Fibroblast of skin of abdomen (primary cell): ENCODE measurements at regions not wholly inside any gene's neighbourhood (a gene's known extent, or its start where the extent isn't known, plus 50 kb on each side); places are given as distances from the start of the nearest gene placed in this dataset.
"Not testable (repeated sequence)": the region's sequence is repeated elsewhere in the genome, so short reads cannot be mapped to it uniquely, and the experiment has no call there.

Experiments
- DNase-seq: peaks from one replicate; pipeline ENCODE4 v3.0.0-alpha.2; 2013

DNA sequence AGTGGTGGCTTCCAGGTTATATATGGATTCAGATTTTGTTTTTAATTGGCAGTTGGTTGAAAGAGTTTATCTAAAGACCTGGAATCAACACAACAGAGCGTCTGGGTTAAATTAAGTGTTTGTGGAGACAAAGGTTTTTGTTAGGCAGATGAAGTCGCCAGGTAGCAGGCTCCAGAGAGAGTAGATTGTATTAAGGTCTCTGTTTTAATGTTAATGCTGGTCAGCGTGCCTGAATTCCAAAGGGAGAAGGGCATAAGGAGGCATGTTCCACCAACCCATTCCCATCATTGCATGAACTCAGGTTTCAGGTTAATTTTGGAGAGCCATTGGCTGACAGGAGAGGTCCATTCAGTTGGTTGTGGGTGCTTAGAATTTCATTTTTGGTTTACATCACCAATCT is 744.1 kb upstream of the GJE1 start:
- DNase-seq: no peak

DNA sequence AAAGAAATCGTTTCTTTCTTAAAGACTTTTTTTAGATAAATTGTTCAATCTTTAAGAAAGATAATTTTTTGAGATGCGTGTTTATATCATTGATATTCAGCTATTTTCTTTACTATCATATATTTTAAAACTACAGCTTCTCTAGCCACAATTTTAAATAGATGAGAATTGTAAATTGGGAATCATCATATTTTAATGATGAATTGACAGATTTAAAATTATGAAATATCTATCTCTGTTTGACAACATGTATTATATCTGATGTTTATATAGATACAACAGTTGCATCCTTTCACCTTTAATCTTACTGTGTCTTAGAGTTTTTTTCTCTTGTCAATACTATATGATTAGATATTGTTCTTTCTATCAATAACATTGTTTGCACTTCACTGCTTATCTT is 762.3 kb upstream of the GJE1 start:
- no peak for DNase-seq

DNA sequence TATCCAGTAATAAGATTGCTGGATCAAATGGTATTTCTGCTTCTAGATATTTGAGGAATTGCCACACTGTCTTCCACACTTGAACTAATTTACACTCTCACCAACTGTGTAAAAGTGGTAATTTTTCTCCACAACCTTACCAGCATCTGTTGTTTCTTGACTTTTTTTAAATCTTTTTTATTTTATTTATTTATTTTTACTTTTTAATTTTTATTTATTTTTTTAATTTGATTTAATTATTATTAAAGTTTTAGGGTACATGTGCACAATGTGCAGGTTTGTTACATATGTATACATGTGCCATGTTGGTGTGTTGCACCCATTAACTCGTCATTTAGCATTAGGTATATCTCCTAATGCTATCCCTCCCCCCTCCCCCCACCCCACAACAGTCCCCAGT is 765.9 kb upstream of the GJE1 start:
- DNase-seq: not testable (repeated sequence)

DNA sequence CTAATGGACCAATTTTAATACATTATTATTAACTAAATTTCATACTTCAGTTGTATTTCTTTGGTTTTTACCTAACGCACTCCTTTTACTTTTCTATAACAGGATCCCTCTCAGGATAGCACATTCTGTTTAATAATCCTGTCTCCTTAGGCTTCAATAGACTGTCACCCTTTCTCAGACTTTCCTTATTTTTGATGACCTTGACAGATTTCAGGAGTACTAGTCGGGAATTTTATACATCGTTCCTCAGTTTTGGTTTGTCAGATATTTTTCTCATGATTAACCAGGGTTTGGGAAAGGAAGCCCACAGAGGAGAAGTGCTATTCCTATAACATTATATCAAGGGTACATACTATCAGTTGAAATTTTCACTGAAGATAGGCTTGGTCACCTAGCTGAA is 768.0 kb upstream of the GJE1 start:
- no peak for DNase-seq

DNA sequence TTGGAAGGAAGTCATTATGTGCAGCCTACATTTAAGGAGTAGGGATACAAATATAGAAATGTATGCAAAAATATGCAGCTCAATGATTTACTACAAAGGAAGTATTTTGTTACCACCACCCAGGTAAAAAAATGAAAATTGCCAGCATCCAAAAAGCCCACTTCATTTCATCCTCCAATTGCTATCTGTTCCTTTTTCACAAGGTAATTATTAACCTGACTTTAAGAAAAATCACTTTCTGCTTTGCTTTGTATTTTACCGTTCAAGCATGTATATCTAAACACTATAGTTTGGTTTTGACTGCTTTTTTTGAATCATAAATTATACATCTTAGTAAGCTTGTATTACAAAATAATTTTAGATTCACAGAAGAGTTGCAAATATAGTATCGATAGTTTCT is 768.5 kb upstream of the GJE1 start:
- DNase-seq: no peak

DNA sequence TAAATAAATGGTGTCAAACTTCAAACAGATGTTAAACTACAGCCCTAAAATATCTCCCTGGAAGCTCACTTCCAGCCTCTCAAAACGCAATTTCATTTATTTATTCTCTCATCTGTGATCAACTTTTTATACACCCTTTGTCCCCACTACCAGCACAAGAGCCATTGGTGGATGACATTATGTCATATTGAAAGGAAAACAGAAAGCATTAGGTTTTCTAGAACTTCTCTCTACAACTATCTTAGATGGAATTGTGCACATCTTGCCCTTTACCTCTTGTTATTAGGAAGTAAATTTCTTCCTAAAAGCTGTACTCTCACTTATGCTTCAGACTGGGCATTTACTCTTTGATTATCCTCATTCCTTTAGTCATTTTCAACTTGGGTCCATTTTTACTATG is 771.2 kb upstream of the GJE1 start:
- DNase-seq: no peak

DNA sequence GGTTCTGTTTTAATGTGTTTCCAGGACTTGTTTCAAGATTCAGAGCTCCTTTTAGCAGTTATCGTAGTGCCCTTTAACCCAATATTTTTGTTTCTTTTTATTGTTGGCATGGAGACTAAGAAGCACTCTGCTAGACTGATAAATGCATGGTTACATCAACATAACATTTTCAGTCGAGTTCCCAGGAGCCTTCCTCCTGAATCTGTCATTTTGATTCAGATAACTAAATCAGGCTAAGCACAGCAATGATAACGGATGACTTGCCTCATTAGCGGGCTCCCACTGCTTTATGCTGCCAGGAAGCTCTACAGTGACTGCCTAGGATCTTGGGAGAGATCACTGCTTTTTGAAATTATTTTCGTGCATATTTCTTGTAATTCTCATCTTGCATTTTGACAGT is 772.8 kb upstream of the GJE1 start:
- peak; percentile 3 for DNase-seq

DNA sequence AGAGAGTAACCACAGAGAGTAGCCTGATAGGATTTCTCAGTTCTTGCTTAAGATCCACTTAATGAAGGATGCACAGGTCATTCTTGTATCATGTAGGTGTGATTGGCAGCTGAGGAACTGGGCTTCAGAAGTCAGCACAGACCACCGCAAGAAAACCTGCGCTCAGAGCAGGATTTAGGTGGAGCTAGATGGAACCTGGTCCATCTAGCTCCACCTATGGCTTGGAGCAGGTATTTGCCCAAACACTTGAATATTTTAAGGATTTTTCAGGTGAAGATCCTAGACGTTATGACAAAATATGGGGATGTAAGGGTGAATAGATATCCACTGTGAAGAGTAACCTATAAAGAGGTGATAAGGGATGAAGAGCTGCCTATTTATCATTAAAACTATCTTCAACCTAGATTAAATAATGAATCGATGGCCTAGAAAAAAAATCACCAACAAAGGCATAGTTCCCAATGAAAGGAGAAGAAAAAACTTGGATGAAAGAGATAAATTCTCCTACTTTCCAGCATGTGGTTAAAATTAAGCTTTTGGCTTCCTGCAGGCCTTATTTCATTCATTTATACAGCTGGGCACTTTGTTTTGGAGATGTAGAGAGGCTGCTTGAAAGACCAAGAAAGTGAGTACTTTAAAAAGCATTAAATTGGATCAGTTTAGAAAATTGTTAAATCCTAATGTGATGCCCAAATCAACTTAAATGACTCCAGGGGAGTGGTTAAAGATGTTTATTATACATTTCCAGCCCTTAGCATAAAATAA is 778.4 kb upstream of the GJE1 start:
- no peak for DNase-seq

DNA sequence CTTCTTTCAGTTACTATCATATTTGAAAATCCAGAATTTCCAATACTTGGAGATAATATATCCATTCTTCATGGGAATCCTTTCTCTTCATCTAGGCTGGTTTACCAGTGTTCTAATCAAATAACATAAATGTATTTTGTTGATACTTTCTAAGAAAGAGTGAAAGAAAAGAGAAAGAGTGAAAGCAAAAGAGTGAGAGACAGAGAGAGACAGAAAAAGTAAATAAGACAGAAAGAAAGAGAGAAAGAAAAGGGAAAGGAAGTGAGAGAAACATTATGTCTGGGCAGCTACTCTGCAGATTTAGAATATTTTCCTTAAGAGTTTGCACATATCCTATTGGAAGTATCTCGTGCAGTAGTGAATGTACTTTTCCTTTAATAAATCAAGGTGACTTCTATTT is 781.0 kb upstream of the GJE1 start:
- DNase-seq: no peak

DNA sequence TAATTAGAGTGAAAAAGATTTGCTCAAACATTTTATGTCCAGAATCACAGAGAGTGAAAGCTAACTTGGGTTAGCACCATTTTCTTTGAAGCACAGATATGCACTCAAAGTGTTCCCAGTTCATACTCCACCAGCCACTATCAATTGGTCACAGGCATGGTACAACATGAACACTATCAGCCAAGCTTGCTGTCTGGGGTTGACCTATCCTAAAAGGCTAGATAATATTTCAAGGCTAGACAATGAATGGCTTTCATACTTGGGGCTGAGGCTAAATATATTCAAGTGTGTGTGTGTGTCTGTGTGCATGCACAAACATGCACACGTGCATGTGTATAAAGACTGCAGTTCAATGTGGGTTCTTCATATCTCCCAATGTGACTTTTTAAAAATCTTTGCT is 783.0 kb upstream of the GJE1 start:
- no peak for DNase-seq

DNA sequence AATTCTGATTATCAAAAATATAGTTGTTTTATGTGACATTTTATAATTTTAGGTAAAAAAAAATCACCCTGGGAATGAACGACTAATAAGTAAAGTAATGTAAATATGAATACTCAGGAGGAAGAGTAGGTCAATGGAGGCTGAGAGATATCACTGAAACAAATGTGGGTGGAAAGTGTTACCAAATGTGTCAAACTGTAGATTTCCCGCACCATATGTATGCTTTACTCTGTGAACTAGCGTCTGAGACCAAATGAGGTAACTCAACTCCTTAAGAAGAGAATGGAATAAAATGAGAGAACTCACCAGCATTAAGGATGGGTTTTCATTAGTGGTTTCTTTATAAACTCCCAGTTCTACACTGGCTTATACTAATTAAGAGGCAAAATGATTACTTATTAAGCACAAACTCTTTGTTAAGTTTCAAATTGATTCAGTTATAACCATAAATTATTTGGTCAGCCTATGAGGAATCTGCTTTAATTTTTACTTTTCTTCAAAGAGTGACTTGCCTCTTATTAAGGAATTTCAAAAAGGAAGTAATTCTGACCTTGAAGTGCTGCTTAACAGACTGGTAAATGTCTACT is 784.7 kb upstream of the GJE1 start:
- DNase-seq: no peak

DNA sequence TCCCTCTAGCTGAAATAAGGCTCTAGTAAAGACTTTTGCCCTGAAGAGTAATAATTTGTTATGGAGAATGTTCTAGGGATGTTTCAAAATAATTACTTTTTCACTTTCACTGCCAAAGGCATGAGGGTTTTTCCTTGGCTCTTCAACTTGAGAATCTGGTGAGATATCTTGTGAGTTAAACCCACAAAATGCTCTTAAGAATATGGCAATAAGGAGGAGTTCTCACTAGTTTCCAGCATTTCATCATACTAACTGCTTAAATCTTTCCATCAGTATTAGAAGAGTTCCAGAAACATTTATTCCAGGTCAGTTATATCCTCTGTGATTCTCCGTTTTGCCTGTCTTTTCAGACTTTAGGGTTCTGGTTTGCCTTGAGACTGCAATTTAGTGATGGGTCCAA is 785.6 kb upstream of the GJE1 start:
- no peak for DNase-seq

DNA sequence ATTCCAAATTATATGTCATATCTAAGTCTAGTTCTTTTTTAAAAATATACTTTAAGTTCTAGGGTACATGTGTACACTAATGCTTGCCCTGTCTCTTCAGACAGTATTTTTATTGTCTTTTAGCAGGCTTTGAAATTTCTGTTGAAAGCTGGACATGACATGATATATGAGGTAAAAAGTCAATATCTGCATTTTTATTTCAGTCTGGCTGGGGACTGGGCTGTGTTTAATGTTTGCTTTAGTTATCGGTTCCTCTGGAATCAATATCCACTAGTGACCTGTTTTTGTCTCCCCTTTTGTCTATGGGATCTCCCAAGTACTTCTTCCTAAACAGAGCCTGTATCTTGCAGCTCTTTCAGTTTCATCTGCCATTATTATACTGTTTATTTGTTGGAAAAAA is 786.2 kb upstream of the GJE1 start:
- no peak for DNase-seq

DNA sequence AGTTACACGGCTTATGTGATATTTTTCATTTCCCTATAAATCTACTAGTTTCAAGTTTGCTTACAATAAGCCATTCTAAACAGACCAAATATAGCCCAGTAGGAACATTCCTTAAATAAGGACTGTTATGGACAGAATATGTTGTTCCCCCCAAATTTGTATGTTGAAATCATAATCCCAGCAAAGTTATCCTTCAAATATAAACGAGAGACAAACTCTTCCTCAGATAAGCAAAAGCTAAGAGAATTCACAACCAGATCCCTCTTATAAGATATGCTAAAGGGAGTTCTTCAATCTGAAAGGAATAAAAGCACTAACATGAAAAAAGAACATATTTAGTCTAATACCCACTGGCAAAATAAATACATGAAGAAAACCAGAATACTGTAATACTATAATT is 795.5 kb upstream of the GJE1 start:
- DNase-seq: no peak

DNA sequence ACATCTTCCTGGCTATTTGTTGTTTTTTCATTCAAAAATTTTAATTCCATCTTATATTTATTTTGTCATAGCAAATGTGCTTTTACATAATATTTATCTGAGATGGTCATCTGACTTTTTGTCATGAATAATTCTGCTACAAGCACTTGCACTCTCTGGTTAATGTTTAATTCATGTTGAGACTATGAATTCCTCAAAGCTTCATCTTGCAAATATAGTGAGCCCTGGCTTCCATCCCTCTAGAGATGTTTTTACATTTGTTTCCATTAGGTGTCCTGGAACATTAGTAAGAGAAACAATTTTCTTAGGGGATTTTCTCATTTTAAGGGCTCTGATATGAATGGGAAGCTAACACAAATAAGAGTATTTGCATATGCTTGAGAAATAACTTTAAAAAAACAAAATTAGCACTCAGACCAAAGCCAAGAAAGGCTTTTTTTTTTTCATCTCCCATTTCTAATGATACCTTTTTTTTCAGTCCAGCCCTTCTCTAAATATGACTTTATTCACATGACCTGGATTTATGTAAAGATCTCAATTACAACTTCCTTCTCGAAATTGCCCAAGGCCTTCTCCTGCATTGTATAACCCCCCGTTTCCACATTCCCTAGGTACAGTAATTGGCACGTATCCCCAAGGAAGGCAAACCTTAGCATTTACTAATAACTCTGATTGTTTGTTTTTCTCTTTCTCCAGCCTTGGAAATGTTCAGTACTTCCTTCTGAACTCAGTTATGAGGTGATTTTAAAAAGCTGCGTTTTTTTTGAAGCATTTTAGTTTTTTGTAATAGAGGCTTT is 797.0 kb upstream of the GJE1 start:
- no peak for DNase-seq

DNA sequence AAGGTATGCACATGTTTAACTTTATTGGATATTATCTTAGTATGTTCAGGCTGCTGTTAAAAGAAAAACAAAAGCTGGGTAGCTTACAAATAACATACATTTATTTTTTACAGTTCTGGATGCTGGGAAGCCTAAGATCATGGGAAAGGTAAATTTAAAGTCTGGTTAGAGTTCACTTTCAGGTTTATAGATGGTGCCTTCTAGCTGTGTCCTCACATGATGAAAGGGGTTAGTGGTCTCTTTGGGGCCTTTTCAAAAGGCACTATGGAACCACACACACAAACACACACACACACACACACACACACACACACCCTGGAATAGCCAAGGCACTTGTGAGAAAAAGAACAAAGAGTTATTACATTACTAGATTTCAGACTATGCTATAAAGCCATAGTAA is 805.8 kb upstream of the GJE1 start:
- DNase-seq: no peak

DNA sequence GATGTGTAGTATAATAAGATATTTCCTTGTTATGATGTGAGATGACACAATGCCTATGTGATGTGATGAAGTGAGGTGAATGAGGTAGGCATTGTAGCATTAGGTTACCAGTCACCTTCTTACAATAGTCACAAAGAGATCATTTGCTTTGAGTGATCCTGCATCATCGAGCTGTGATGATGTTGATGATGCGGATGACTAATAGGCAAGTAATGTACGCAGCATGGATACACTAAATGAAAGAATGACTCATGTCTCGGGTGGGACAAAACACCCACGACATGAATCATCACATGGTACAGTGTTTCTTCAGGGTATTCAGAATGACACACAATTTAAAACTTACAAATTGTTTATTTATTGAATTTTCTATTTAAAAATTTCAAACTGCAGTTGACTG is 806.3 kb upstream of the GJE1 start:
- DNase-seq: peak; percentile 98

DNA sequence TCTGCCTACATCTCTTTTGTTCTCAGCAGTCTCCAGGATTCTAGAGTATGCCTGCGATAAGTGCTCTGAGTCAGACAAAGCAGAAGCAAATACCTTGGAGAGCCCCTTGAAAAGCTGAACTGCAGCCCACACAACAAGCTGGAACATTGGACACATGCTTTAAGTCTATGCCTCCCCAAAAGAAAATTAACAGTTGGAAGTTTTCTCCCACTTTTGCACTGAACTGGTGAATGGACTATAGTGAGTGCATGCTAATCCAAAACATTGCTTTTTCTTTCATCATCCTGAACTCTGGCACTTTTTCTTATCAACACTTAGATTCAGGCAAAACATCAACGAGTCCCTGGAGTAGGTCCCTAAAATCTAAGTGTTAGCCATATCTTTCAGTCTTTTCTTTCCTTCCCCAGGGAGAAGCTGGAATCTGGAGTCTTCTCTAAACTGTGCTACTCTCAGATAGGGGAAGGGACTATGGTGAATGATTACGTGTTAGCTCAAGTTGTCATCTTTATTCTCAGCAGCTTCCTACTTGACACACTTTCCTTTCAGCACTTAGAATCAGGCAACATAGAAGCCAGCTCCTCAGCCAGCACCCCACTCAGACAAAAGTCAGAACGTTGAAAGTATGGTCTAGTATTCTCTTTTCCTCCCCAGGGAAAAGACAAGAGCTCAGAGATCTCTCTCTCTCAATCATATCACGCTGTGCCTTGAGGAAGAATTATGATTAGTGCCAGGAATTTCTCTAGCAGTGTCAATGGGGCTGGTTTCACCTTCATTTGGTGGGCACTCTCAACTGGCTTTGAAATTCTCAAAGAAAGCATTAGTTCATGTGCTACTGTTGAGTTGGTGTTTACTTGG is 811.0 kb upstream of the GJE1 start:
- DNase-seq: peak; percentile 56

DNA sequence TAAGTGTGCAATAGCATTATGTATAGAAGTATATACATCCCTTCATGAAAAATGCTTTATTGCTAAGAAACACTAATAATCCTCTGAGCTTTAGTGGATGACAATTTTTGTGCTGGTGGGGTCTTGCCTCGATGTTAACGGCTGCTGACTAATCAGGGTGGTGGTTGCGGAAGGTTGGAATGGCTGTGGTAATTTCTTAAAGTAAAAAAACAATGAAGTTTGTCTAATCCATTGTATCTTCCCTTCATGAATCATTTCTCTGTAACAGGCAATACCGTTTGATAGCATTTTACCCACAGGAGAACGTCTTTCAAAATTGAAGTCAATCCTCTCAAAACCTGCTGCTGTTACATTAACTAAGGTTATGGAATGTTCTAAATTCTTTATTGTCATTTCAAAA is 816.5 kb upstream of the GJE1 start:
- no peak for DNase-seq

DNA sequence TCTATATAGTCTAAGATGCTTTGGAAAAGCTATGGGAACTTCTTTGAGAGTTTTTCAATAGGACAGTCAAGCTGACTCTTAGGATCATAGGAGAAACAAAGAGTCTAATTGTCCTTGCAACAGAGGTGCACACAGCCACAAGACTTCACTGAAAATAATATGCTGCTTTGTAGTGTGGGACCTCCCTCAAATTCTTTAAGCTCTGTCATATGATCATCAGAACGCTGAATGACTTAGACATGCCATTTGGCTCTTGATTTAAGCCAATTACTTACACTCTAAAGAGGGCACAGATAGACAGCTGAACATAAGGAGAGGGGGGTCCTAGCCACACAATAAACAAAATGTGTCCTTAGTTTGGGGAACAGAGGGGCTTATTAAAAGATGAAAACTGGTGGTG is 818.7 kb upstream of the GJE1 start:
- DNase-seq: no peak

DNA sequence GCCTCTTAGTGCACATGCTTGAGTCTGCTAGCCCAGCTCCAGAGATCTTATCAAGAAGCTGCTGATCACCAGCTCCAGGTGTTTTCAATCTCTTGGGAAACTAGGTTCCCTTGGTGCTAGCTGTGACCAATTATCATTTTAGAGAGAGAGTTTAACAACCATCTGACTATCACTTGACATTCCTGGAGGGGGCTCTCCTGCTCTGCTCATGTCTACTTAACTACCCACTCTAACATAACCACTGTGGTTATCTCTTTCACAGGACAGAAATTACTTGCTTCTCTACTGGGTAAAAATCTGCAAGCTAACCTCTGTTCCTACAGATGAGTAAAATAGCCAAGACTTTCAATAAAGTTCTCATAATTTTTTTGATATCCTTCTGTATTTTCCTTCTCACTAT is 823.4 kb upstream of the GJE1 start:
- DNase-seq: peak; percentile 12

DNA sequence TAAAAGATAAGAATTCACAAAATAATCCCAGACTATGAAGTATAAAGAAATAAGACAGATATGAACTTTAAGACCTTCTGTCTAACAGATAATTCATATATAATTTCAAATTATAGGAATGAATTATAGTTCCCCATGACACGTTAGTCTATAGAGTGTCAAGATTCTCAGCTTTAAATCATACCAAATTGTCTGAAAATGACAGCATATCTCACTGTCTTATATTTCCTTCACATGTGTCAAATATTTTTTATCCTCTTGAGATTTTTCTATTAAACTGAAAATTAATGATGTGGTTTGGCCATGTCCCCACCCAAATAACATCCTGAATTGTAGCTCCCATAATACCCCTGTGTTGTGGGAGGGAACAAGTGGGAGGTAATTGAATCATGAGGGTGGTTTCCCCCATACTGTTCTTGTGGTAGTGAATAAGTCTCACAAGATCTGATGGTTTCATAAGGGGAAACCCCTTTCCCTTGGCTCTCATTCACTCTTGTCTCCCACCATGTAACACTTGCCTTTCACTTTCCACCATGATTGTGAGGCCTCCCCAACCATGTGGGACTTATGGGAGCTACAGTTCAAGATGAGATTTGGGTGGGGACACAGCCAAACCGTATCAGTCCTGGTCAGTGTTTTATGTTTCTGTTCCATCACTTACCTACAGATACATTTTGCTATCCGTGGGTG is 825.3 kb upstream of the GJE1 start:
- no peak for DNase-seq
